ENCODE measurements at regions not wholly inside any gene's neighbourhood (a gene's known extent, or its start where the extent isn't known, plus 50 kb on each side); places are given as distances from the start of the nearest gene placed in this dataset.
A peak's percentile ranks its signal among the peaks of the same experiment; 100 is the strongest.

GRCh38 chr5:56430422-56430821, 197.3 kb upstream of the ANKRD55 start:
- no peak for DNase-seq (ENCODE audit: extremely low read depth in 1 of 11, low read depth in 9 of 11, low spot score in 4 of 11)

GRCh38 chr5:56429110-56429561, 196.0 kb upstream of the ANKRD55 start:
- DNase-seq (ENCODE audit: extremely low read depth in 1 of 11, low read depth in 9 of 11, low spot score in 4 of 11): no peak

- DNase-seq (ENCODE audit: extremely low read depth in 1 of 11, low read depth in 9 of 11, low spot score in 4 of 11): no peak
Observed at GRCh38 chr5:56426693-56427092, 193.6 kb upstream of the ANKRD55 start.

GRCh38 chr5:56422076-56422762, 189.1 kb upstream of the ANKRD55 start:
- DNase-seq (ENCODE audit: extremely low read depth in 1 of 11, low read depth in 9 of 11, low spot score in 4 of 11): peak in 7 of 11 donors; percentile 23 to 73 (median 43)

- no peak for DNase-seq (ENCODE audit: extremely low read depth in 1 of 11, low read depth in 9 of 11, low spot score in 4 of 11)
Observed at GRCh38 chr5:56421246-56422075, 188.3 kb upstream of the ANKRD55 start.

- no peak for DNase-seq (ENCODE audit: extremely low read depth in 1 of 11, low read depth in 9 of 11, low spot score in 4 of 11)
Observed at GRCh38 chr5:56420323-56420722, 187.2 kb upstream of the ANKRD55 start.

GRCh38 chr5:56419667-56420066, 186.5 kb upstream of the ANKRD55 start:
- DNase-seq (ENCODE audit: extremely low read depth in 1 of 11, low read depth in 9 of 11, low spot score in 4 of 11): no peak

- DNase-seq (ENCODE audit: extremely low read depth in 1 of 11, low read depth in 9 of 11, low spot score in 4 of 11): no peak
Observed at GRCh38 chr5:56415356-56415765, 182.2 kb upstream of the ANKRD55 start.

GRCh38 chr5:56414066-56414465, 180.9 kb upstream of the ANKRD55 start:
- DNase-seq (ENCODE audit: extremely low read depth in 1 of 11, low read depth in 9 of 11, low spot score in 4 of 11): no peak

- no peak for DNase-seq (ENCODE audit: extremely low read depth in 1 of 11, low read depth in 9 of 11, low spot score in 4 of 11)
Observed at GRCh38 chr5:56413546-56413945, 180.4 kb upstream of the ANKRD55 start.

GRCh38 chr5:56412601-56413379, 179.7 kb upstream of the ANKRD55 start:
- no peak for DNase-seq (ENCODE audit: extremely low read depth in 1 of 11, low read depth in 9 of 11, low spot score in 4 of 11)

GRCh38 chr5:56410696-56411095, 177.6 kb upstream of the ANKRD55 start:
- no peak for DNase-seq (ENCODE audit: extremely low read depth in 1 of 11, low read depth in 9 of 11, low spot score in 4 of 11)

- no peak for DNase-seq (ENCODE audit: extremely low read depth in 1 of 11, low read depth in 9 of 11, low spot score in 4 of 11)
Observed at GRCh38 chr5:56409331-56410190, 176.4 kb upstream of the ANKRD55 start.

GRCh38 chr5:56406838-56407237, 173.7 kb upstream of the ANKRD55 start:
- no peak for DNase-seq (ENCODE audit: extremely low read depth in 1 of 11, low read depth in 9 of 11, low spot score in 4 of 11)

- DNase-seq (ENCODE audit: extremely low read depth in 1 of 11, low read depth in 9 of 11, low spot score in 4 of 11): no peak
Observed at GRCh38 chr5:56406221-56406620, 173.1 kb upstream of the ANKRD55 start.

- DNase-seq (ENCODE audit: extremely low read depth in 1 of 11, low read depth in 9 of 11, low spot score in 4 of 11): no peak
Observed at GRCh38 chr5:56405116-56405908, 172.2 kb upstream of the ANKRD55 start.

GRCh38 chr5:56402266-56403220, 169.4 kb upstream of the ANKRD55 start:
- DNase-seq (ENCODE audit: extremely low read depth in 1 of 11, low read depth in 9 of 11, low spot score in 4 of 11): no peak
